Immature natural killer cell (primary cell): ENCODE measurements at regions not wholly inside any gene's neighbourhood (a gene's known extent, or its start where the extent isn't known, plus 50 kb on each side); places are given as distances from the start of the nearest gene placed in this dataset.

Experiments
- DNase-seq, 3 donors: peaks; one replicate each; pipeline ENCODE4 v3.0.0; 2022; ENCODE audit warnings: mixed read lengths in 1 of 3
- H3K27ac Mint-ChIP-seq, 6 donors: one replicate each; pipeline ENCODE4 v1.8.0; 2020; ENCODE audit warnings: mixed read lengths in 6 of 6, mild to moderate bottlenecking in 5 of 6, inconsistent platforms in 4 of 6, moderate library complexity in 3 of 6
- H3K27me3 Mint-ChIP-seq, 3 donors: one replicate each; pipeline ENCODE4 v1.8.0; 2020 to 2021; ENCODE audit warnings: low read depth in 3 of 3, mild to moderate bottlenecking in 3 of 3, mixed read lengths in 3 of 3, moderate library complexity in 3 of 3, inconsistent platforms in 1 of 3
- H3K36me3 Mint-ChIP-seq, 3 donors: one replicate each; pipeline ENCODE4 v1.8.0; 2020; ENCODE audit warnings: mixed read lengths in 3 of 3, inconsistent platforms in 2 of 3, mild to moderate bottlenecking in 2 of 3
- H3K4me1 Mint-ChIP-seq, 2 donors: one replicate each; pipeline ENCODE4 v1.8.0; 2020; ENCODE audit warnings: inconsistent platforms in 2 of 2, mild to moderate bottlenecking in 2 of 2, mixed read lengths in 2 of 2, moderate library complexity in 1 of 2
- H3K4me3 Mint-ChIP-seq, 5 donors: one replicate each; pipeline ENCODE4 v1.8.0; 2020; ENCODE audit warnings: mild to moderate bottlenecking in 5 of 5, mixed read lengths in 5 of 5, inconsistent platforms in 3 of 5, moderate library complexity in 3 of 5
- H3K9me3 Mint-ChIP-seq, 6 donors: one replicate each; pipeline ENCODE4 v1.8.0; 2020; ENCODE audit warnings: mild to moderate bottlenecking in 6 of 6, mixed read lengths in 6 of 6, inconsistent platforms in 4 of 6, moderate library complexity in 3 of 6

DNA sequence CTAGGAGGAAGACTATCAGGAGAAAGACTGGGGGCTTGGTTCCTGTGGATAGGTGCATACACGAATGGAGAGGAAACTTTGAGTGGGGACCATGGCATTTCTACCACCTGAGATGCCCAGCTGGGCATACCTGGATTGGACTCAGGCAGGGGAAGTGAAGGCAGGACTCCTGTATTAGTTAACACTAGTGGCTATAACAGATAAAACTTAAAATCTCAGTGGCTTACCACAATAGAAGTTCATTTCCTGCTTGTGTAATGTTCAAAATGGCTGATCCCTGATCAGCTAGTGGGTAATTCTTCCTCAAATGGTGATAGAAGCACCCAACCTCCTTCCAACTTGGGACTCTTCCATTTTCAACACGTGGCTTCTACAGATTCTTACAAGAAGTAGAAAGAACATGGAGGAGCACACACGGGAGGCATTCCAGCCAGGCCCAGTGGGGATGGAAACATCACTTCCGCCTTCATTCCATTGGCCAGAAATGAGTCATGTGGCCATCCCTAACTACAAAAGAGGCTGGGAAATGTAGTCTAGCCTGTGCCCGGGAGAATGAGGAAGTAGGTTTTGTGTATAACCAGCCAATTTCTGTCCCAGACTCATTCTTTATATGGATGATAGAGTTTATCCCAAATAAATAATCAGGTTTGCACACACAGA is 112.1 kb downstream of the UTP18 start:
- Mint-ChIP-seq H3K27ac (no peak overlapping the region), H3K4me3 (no peak overlapping the region), H3K27me3 (peaks cover 2 to 3% (median 3%) of the 10 kb centered on the region in 3 donors), H3K9me3 (peaks cover 0 to 2% (median 0%) of the 10 kb centered on the region in 6 donors), H3K4me1 (peaks cover 0 to 2% of the 10 kb centered on the region in 2 donors), H3K36me3 (no peaks in the 10 kb centered on the region)
- no peak for DNase-seq

DNA sequence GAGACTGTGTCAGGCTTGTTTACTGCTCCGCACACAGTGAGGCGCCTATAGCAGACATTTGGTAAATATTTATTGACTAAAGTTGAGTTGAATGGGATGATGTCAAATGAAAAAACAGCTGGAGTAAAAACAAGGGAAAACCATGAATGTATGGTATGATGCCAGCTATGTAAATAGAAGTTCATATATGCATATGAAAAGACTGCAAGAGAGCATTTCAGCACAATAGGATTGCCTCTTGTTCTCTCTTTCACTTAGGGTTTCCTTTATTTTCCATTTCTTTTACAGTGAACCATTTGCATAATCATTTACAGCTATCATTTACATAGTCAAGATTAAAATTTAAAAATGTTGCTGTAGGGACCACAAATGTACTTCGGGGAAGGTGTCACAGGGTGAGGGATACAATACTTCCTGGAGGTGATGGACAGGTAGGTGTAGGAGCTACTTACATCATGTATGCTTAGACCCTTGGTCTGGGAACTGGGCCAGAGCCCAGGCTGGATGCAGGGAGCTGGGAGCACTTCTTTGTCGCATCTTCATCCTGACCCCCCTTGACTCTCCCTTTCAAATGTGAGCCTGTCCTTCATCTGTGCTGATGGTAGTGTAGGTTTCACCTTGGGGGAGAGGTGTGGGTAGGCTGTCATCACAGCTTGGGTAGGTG is 113.3 kb downstream of the UTP18 start:
- Mint-ChIP-seq H3K36me3 (no peaks in the 10 kb centered on the region), H3K27me3 (peaks cover 0 to 6% (median 2%) of the 10 kb centered on the region in 3 donors), H3K4me3 (no peak overlapping the region), H3K4me1 (peaks cover 0 to 2% of the 10 kb centered on the region in 2 donors), H3K27ac (no peak overlapping the region), H3K9me3 (peaks cover 0 to 2% (median 0%) of the 10 kb centered on the region in 6 donors)
- DNase-seq: no peak

DNA sequence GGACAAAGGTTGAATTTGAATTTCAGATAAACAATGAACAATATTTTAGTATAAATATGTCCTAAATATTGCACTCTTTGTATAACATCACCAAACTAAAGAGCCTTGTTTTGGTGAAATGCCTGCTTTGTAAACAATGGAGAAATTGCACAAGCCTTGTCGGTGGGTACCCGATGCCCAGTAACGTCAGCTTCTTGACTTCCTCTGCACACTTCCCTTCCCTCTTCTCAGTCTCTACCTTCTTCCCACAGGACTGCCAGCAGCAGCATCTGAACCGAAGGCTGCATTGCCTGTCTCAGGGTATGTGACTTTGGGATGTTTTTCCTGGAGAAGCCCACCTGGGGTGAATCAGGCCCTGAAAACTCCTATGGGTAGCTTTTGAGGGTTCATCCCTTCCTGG is 113.9 kb downstream of the UTP18 start:
- Mint-ChIP-seq H3K27ac (no peak overlapping the region), H3K4me1 (peaks cover 0 to 2% of the 10 kb centered on the region in 2 donors), H3K4me3 (no peak overlapping the region), H3K36me3 (no peaks in the 10 kb centered on the region), H3K27me3 (peaks cover 0 to 6% (median 2%) of the 10 kb centered on the region in 3 donors), H3K9me3 (peaks cover 0 to 2% (median 0%) of the 10 kb centered on the region in 6 donors)
- DNase-seq: no peak

DNA sequence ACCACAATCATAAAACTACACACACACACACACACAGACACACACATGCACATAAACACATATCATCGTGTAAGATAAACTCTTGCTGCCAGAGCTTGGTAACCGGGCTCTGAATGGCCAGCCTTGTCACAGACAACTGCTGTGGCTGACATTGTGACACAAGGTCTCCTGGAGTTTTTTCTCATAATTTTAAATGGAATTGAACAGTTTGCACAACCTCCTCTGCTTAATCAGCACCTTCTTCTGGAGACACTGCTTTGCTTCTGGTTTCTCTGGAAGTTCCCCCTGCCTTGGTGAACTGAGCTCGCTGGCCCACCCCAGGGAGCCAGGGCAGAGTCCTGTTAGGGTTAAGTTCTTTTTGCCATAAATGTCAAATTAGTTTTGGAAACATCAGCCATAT is 115.4 kb downstream of the UTP18 start:
- DNase-seq: no peak
- peaks cover 0 to 2% of the 10 kb centered on the region in 2 donors for H3K4me1 Mint-ChIP-seq
- no peak overlapping the region for H3K4me3 Mint-ChIP-seq
- no peaks in the 10 kb centered on the region for H3K36me3 Mint-ChIP-seq
- peaks cover 0 to 8% (median 4%) of the 10 kb centered on the region in 3 donors for H3K27me3 Mint-ChIP-seq
- H3K27ac Mint-ChIP-seq: no peak overlapping the region
- H3K9me3 Mint-ChIP-seq: no peaks in the 10 kb centered on the region

DNA sequence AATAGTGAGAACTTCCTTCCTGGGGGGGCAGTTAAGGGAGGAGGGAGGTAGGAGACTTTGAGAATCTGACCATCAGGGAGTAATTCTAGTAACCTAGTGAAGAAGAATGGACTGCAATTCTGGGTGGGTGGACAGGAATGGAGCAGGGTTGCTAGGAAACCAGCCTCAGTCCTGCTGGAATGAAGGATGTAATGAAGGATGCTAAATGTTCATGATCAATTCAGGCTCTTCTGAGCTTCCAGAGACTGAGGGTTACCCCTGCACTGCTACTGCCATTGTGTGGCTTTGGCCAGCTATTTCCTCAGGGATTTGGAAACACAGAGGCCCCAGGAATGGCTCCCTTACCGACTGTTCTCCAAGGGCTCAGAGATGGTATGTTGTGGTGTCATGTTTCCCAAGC is 116.4 kb downstream of the UTP18 start:
- Mint-ChIP-seq H3K27me3 (peaks cover 2 to 10% (median 3%) of the 10 kb centered on the region in 3 donors), H3K4me3 (no peak overlapping the region), H3K36me3 (no peaks in the 10 kb centered on the region), H3K27ac (no peak overlapping the region), H3K9me3 (no peaks in the 10 kb centered on the region), H3K4me1 (peaks cover 0 to 2% of the 10 kb centered on the region in 2 donors)
- DNase-seq: no peak

DNA sequence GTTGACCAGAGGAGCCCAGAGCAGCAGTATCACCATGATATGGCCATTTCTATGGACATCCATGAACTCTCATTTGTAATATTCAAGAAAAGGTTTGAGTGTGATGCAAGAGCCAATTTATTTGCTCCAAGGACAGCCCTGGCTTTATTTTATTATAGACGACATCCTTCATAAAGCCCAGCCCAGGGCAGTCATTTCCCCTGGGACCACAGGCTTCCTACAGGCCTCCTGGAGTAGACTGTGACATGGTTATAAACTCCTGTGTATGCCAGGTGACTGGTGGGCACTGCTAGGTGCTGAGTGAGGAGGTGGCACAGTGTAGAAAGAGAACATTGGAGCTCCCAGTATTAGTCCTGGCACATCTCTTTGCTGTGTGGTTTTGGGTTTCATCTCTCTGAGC is 120.9 kb downstream of the UTP18 start:
- Mint-ChIP-seq H3K27me3 (peaks cover 3 to 16% (median 3%) of the 10 kb centered on the region in 3 donors), H3K4me3 (no peak overlapping the region), H3K27ac (no peak overlapping the region), H3K9me3 (no peaks in the 10 kb centered on the region), H3K4me1 (no peaks in the 10 kb centered on the region), H3K36me3 (no peaks in the 10 kb centered on the region)
- DNase-seq: no peak

DNA sequence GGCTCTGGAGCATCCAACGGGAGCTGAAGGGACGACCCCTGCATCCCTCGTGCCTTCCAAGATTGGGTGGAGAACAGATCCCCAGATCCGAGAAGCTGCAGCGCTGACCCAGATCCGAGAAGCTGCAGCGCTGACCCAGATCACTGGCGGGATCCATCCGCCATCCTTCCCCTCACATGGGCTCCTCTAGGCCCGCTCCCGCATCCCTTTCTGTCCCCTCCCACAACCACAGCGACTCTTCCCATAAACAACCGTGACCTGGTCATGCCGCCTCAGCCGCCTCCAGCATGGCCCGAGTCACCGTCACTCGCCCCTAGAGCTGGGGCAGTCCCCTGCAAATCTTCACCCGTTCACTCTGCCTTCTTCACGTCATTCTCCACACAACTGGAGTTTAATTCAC is 124.9 kb downstream of the UTP18 start:
- no peaks in the 10 kb centered on the region for H3K9me3 Mint-ChIP-seq
- H3K36me3 Mint-ChIP-seq: no peaks in the 10 kb centered on the region
- H3K27ac Mint-ChIP-seq: no peak overlapping the region
- no peak overlapping the region for H3K4me3 Mint-ChIP-seq
- H3K27me3 Mint-ChIP-seq: peaks cover 3 to 11% (median 4%) of the 10 kb centered on the region in 3 donors
- no peak for DNase-seq
- H3K4me1 Mint-ChIP-seq: no peaks in the 10 kb centered on the region

DNA sequence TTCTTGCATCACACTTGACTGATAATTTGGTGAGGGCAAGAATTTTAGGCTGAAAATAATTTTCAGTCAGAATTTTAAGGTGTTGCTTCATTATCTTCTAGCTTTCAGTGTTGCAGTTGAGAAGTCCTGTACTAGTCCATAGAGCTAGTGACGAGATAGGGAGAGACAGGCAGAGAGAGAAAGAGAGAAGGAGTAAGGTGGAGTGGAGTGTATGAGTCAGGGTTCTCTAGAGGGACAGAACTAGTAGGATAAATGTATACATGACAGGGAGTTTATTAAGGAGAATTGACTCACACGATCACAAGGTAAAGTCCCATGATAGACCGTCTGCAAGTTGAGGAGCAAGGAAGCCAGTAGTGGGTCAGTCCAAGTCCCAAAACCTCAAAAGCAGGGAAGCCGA is 127.2 kb downstream of the UTP18 start:
- H3K9me3 Mint-ChIP-seq: no peaks in the 10 kb centered on the region
- H3K27ac Mint-ChIP-seq: no peak overlapping the region
- no peak for DNase-seq
- H3K4me3 Mint-ChIP-seq: no peak overlapping the region
- peaks cover 5 to 7% (median 6%) of the 10 kb centered on the region in 3 donors for H3K27me3 Mint-ChIP-seq
- H3K4me1 Mint-ChIP-seq: no peaks in the 10 kb centered on the region
- no peaks in the 10 kb centered on the region for H3K36me3 Mint-ChIP-seq

DNA sequence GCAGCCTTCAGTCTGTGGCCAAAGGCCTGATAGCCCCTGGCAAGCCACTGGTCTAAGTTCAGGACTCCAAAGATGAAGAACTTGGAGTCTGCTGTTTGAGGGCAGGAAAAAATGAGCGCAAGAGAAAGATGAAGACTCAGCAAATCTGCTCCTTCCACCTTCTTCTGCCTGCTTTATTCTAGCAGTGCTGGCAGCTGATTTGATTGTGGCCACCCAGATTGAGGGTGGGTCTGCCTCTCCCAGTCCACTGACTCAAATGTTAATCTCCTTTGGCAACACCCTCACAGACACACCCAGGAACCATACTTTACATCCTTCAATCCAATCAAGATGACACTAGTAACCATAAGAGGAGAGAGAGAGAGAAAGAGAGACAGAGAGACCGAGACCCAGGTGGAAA is 127.6 kb downstream of the UTP18 start:
- no peak overlapping the region for H3K4me3 Mint-ChIP-seq
- H3K27ac Mint-ChIP-seq: no peak overlapping the region
- no peaks in the 10 kb centered on the region for H3K4me1 Mint-ChIP-seq
- H3K9me3 Mint-ChIP-seq: no peaks in the 10 kb centered on the region
- DNase-seq: no peak
- H3K27me3 Mint-ChIP-seq: peaks cover 5 to 9% (median 6%) of the 10 kb centered on the region in 3 donors
- H3K36me3 Mint-ChIP-seq: no peaks in the 10 kb centered on the region

DNA sequence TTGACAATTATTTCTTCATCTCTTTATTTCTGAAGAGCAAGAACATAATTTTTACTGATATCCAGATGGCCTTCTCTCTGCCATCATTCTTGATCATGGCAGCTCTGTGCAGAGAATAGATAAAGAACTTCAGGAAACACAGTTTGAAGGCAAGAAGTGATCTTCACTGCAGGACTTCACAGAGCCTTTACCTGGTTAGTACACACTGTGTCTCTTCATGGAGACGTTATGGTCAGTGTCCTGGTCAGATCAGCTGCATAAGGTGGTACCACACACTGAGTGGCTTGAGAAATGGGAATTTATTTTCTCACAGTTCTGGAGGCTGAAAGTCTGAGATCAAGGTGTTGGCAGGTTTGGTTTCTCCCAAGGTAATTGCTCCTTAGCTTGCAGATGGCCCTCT is 129.5 kb downstream of the UTP18 start:
- Mint-ChIP-seq H3K4me1 (no peaks in the 10 kb centered on the region), H3K4me3 (no peak overlapping the region), H3K9me3 (no peaks in the 10 kb centered on the region), H3K27me3 (peaks cover 7 to 8% (median 7%) of the 10 kb centered on the region in 3 donors), H3K36me3 (no peaks in the 10 kb centered on the region), H3K27ac (no peak overlapping the region)
- DNase-seq: no peak

DNA sequence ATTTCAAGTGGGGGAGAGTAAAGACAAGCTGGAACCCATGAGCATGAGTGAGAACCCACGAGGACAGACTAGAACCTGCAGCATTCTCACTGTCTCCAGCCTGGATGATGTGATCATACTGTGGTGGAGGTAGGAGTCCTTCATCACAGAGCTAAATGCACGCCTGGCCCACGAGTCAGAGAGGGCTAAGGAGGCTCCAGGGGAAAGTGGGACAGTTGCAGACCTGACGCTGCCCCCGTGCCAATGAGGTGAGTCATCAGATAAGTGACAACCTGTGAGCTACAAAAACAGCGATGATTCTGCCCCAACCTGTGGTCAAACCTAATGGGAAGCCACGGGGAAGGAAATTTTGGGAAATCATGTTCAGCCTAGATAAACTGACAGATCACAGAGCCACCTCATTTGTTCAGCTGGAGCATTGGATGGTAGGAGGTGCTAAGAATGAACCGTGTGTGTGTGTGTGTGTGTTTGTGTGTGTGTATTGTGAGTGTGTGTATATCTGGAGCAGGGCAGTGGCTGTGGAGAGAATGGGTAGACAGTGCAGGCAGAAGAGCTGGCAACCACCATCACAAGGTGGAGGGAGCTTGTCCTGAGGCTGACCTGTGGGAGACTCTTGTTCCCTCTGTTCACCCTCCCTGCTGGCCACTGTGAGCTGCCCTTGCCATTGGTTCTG is 131.8 kb downstream of the UTP18 start:
- no peak overlapping the region for H3K27ac Mint-ChIP-seq
- no peaks in the 10 kb centered on the region for H3K9me3 Mint-ChIP-seq
- H3K36me3 Mint-ChIP-seq: no peaks in the 10 kb centered on the region
- H3K27me3 Mint-ChIP-seq: peaks cover 5 to 8% (median 6%) of the 10 kb centered on the region in 3 donors
- no peak overlapping the region for H3K4me3 Mint-ChIP-seq
- no peak for DNase-seq
- no peaks in the 10 kb centered on the region for H3K4me1 Mint-ChIP-seq

DNA sequence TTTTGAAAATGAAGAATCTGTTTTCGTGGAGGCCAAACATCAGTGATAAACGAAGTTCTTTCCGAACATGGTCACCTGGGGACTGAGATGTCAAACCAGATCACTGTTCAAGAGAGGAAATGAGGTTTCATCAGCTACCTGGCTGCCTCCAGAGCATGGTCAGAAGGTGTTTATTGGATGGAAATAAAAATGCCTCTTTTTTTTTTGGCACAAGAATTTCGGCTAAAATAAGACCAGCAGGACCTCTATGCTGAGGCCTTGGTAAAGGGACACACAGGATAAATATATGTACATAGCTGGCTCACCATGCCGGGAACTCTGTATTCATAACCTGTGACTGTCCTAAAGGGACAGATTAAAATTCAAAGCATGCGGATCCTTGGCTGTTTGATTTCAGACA is 135.3 kb downstream of the UTP18 start:
- no peaks in the 10 kb centered on the region for H3K36me3 Mint-ChIP-seq
- no peak for DNase-seq
- no peak overlapping the region for H3K27ac Mint-ChIP-seq
- no peaks in the 10 kb centered on the region for H3K4me1 Mint-ChIP-seq
- peaks cover 4 to 13% (median 4%) of the 10 kb centered on the region in 3 donors for H3K27me3 Mint-ChIP-seq
- H3K9me3 Mint-ChIP-seq: no peaks in the 10 kb centered on the region
- H3K4me3 Mint-ChIP-seq: no peak overlapping the region

DNA sequence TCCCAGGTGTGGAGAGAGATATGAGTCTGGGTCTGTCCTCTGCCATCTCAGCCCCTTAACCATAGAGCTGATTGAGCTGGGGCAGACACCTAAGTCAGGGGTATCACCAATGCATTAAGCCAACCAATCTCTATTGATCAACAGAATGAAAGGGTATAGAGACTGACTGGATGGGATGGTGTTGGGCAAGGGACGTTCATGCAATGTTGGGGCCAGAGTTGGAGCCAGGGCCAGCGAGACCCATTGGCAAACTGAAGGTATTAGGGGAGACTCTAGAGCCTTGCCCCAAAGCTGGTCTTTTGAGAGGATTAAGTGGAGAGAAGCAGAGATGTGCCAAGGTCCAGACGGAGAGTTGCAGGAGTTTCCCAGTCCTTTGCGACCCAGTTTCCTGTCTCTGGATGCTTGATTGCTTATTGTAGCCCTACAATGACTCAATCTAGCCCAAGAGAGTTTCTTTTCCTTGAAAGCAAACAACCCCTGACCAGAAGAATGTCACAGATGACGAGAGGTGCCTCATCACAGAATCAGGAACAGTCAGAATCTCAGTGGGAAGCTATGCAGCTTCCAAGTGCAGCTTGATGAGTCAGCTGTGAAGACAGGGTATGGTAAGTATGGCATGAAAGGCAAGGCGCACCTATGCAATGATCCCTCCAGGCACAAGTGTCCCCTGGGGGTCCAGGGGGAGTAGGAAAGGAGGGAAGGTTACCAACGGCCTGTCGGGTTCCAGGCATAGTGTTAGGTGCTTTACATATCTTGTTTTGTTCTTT is 137.2 kb downstream of the UTP18 start:
- Mint-ChIP-seq H3K27ac (no peak overlapping the region), H3K4me3 (no peak overlapping the region), H3K4me1 (no peaks in the 10 kb centered on the region), H3K36me3 (no peaks in the 10 kb centered on the region), H3K9me3 (no peaks in the 10 kb centered on the region), H3K27me3 (peaks cover 2 to 13% (median 5%) of the 10 kb centered on the region in 3 donors)
- no peak for DNase-seq

DNA sequence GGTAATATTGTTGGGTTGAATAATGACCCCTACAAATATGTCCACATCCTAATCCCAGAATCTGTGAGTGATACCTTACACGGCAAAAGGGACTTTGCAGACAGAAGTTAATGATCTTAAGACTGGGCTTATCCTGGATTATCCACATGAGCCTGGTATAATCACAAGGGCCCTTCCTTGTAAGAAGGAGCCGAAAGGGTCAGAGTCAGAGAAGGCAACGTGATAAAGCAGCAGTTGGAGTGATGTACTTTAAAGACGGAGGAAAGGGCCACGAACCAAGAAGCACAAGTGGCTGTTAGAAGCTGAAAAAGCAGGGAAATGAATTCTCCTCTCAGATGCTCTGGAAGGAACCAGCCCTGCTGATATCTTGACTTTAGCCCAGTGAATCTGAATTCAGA is 137.8 kb downstream of the UTP18 start:
- H3K36me3 Mint-ChIP-seq: no peaks in the 10 kb centered on the region
- no peak for DNase-seq
- H3K27ac Mint-ChIP-seq: no peak overlapping the region
- no peak overlapping the region for H3K4me3 Mint-ChIP-seq
- H3K4me1 Mint-ChIP-seq: no peaks in the 10 kb centered on the region
- H3K27me3 Mint-ChIP-seq: peaks cover 2 to 10% (median 5%) of the 10 kb centered on the region in 3 donors
- no peaks in the 10 kb centered on the region for H3K9me3 Mint-ChIP-seq
